PC-9 (cell line): ENCODE measurements at regions not wholly inside any gene's neighbourhood (a gene's known extent, or its start where the extent isn't known, plus 50 kb on each side); places are given as distances from the start of the nearest gene placed in this dataset.

Experiments
- BruUV-seq: library from RNA; stranded (reverse); fragments of 400-500 nt; replicated peaks from 2 replicates; lab custom pipeline; 2021; lab: Mats Ljungman, UMichigan
- CTCF ChIA-PET: fragments of 300-600 bp; sonication (Branson Sonifier 250); formaldehyde crosslinking; loops from one replicate; lab custom pipeline; 2022; ENCODE audit warnings: antibody characterized with exemption; lab: Charles Lee
- POLR2A ChIA-PET: fragments of 300-600 bp; sonication (Branson Sonifier 250); formaldehyde crosslinking; loops from one replicate; lab custom pipeline; 2022; ENCODE audit warnings: antibody characterized with exemption; ENCODE audit not compliant: unreplicated experiment; lab: Charles Lee
- DNase-seq, 2 experiments: peaks; one replicate each; pipeline versions ENCODE4 v3.0.0 to v3.0.0-alpha.2; 2015 to 2022; ENCODE audit warnings: mixed read lengths in 1 of 2
- H2AFZ ChIP-seq: fragments of 200-600 bp; sonication (generic); 2 replicates; pipeline ENCODE4 v1.8.1; 2017; ENCODE audit warnings: antibody characterized with exemption
- H3F3A ChIP-seq: fragments of 200-600 bp; sonication (generic); 2 replicates; pipeline ENCODE4 v1.8.1; 2017; ENCODE audit warnings: antibody characterized with exemption, mild to moderate bottlenecking, low read depth; ENCODE audit not compliant: insufficient read depth
- H3K27ac ChIP-seq: fragments of 200-600 bp; sonication (generic); 2 replicates; pipeline ENCODE4 v1.6.1; 2016; ENCODE audit warnings: mixed run types
- H3K27me3 ChIP-seq: fragments of 200-600 bp; sonication (generic); 2 replicates; pipeline ENCODE4 v1.6.1; 2016; ENCODE audit warnings: low read depth, mixed run types; ENCODE audit not compliant: insufficient read depth
- H3K36me3 ChIP-seq: fragments of 200-600 bp; sonication (generic); 2 replicates; pipeline ENCODE4 v1.6.1; 2016; ENCODE audit warnings: low read depth, mixed run types
- H3K4me1 ChIP-seq: fragments of 200-600 bp; sonication (generic); replicated peaks from 2 replicates; pipeline ENCODE4 v1.6.1; 2016; ENCODE audit warnings: mixed run types; ENCODE audit not compliant: insufficient read depth
- H3K4me2 ChIP-seq: fragments of 200-600 bp; sonication (generic); 2 replicates; pipeline ENCODE4 v1.6.1; 2017; ENCODE audit warnings: mixed run types
- H3K4me3 ChIP-seq: fragments of 200-600 bp; sonication (generic); 2 replicates; pipeline ENCODE4 v1.6.1; 2016; ENCODE audit warnings: mixed run types
- H3K79me2 ChIP-seq: fragments of 200-600 bp; sonication (generic); 2 replicates; pipeline ENCODE4 v1.6.1; 2017; ENCODE audit warnings: low read depth, mixed run types
- H3K9me2 ChIP-seq: fragments of 200-600 bp; sonication (generic); 2 replicates; pipeline ENCODE4 v1.8.1; 2017; ENCODE audit warnings: mild to moderate bottlenecking; ENCODE audit not compliant: insufficient read depth
- H3K9me3 ChIP-seq: fragments of 200-600 bp; sonication (generic); 2 replicates; pipeline ENCODE4 v1.8.1; 2016; ENCODE audit warnings: low read depth; ENCODE audit not compliant: insufficient read depth
- H4K20me1 ChIP-seq: fragments of 200-600 bp; sonication (generic); 2 replicates; pipeline ENCODE4 v1.8.1; 2017; ENCODE audit not compliant: insufficient read depth
- CTCF ChIP-seq: fragments of 200-600 bp; sonication (generic); conservative IDR thresholded peaks from 2 replicates; pipeline ENCODE4 v1.6.1; 2017; ENCODE audit warnings: mixed run types, antibody characterized with exemption, mild to moderate bottlenecking, moderate library complexity
- EZH2 ChIP-seq: fragments of 200-600 bp; sonication (generic); IDR thresholded peaks from 2 replicates; pipeline ENCODE4 v1.8.0; 2017; ENCODE audit warnings: antibody characterized with exemption, low read depth
- intact Hi-C: fragments of 100-400 bp; cut with micrococcal nuclease; formaldehyde crosslinking; loops from one replicate; pipeline ENCODE4 v1.10.0; 2022; ENCODE audit not compliant: unreplicated experiment

- no TSS peak for BruUV-seq
- Histone ChIP-seq H3F3A (peaks cover 23% of the 10 kb centered on the region), H3K4me2 (peak overlapping the region; percentile 70), H3K4me1 (peaks cover 32% of the 10 kb centered on the region), H3K36me3 (no peaks in the 10 kb centered on the region), H3K9me3 (no peaks in the 10 kb centered on the region), H3K9me2 (no peaks in the 10 kb centered on the region), H2AFZ (peak overlapping the region; percentile 73), H3K79me2 (no peaks in the 10 kb centered on the region), H3K4me3 (peak overlapping the region; percentile 18; the same call in 1 of the 2 replicates), H4K20me1 (no peaks in the 10 kb centered on the region), H3K27me3 (no peaks in the 10 kb centered on the region), H3K27ac (peak overlapping the region; percentile 89)
- POLR2A ChIA-PET, result no interaction called here
- DNase-seq, result peak; percentile 29 to 92
- intact Hi-C loops, result no loop called here
- TF ChIP-seq EZH2, result no peak
- TF ChIP-seq CTCF, result no peak
- CTCF ChIA-PET, result interaction anchor here (0.6 kb wide), 1 partner anchor 65 kb away, joined by 5 read pairs; no protein-coding TSS in a partner anchor
Measured at GRCh38 chr13:73210218-73210883, 151.5 kb downstream of the KLF5 start.

- Histone ChIP-seq H3K9me2 (no peaks in the 10 kb centered on the region), H3K27me3 (no peaks in the 10 kb centered on the region), H3K79me2 (no peaks in the 10 kb centered on the region), H4K20me1 (no peaks in the 10 kb centered on the region), H3K4me1 (peaks cover 8% of the 10 kb centered on the region), H3K27ac (no peak overlapping the region), H3K9me3 (no peaks in the 10 kb centered on the region), H3K36me3 (no peaks in the 10 kb centered on the region), H3F3A (peaks cover 8% of the 10 kb centered on the region), H2AFZ (no peak overlapping the region), H3K4me3 (no peak overlapping the region), H3K4me2 (no peak overlapping the region)
- intact Hi-C loops, result no loop called here
- ChIA-PET POLR2A (no interaction called here), CTCF (no interaction called here)
- TF ChIP-seq CTCF (no peak), EZH2 (no peak)
- BruUV-seq, result no TSS peak
- DNase-seq, result no peak
Measured at GRCh38 chr13:73204952-73205351, 146.1 kb downstream of the KLF5 start.

GRCh38 chr13:73201626-73202025 lies 142.8 kb downstream of the KLF5 start:
- intact Hi-C loops, result no loop called here
- Histone ChIP-seq H3K4me3 (no peak overlapping the region), H3K9me3 (no peaks in the 10 kb centered on the region), H3F3A (no peaks in the 10 kb centered on the region), H3K4me1 (no peaks in the 10 kb centered on the region), H3K9me2 (no peaks in the 10 kb centered on the region), H3K79me2 (no peaks in the 10 kb centered on the region), H4K20me1 (no peaks in the 10 kb centered on the region), H3K27me3 (no peaks in the 10 kb centered on the region), H3K4me2 (no peak overlapping the region), H3K27ac (no peak overlapping the region), H2AFZ (no peak overlapping the region), H3K36me3 (no peaks in the 10 kb centered on the region)
- DNase-seq, result no peak
- TF ChIP-seq EZH2 (no peak), CTCF (no peak)
- BruUV-seq, result no TSS peak
- ChIA-PET CTCF (no interaction called here), POLR2A (no interaction called here)
